ENCODE measurements at regions not wholly inside any gene's neighbourhood (a gene's known extent, or its start where the extent isn't known, plus 50 kb on each side); places are given as distances from the start of the nearest gene placed in this dataset.

DNA sequence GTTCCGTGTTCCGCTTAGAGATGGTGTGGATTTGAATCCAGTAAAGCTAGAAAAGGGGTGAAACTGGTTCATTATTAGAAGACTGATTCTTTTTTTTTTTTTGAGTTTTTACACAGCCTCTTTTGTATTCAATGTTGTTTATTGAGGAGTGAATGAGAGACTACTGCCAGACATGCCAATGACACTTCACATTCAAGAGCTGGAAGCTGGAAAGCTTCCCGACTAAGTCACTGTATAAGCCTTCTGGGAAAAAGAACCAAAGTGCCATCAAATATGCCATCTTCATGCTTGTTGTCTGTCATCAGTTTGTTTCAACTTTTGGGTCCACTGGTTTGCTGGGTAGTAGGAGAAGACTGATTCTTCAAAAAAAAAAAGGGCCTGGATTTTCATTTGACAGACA lies 164.8 kb downstream of the ATP23 start:
- TF ChIP-seq CTCF (IDR thresholded peaks at IDR 0.05; ENCODE audit: insufficient read depth, low read length) (no peak), SPI1 (IDR thresholded peaks at IDR 0.05; ENCODE audit: borderline replicate concordance, low read depth) (no peak)
- TF ChIP-seq, protein P1, sequence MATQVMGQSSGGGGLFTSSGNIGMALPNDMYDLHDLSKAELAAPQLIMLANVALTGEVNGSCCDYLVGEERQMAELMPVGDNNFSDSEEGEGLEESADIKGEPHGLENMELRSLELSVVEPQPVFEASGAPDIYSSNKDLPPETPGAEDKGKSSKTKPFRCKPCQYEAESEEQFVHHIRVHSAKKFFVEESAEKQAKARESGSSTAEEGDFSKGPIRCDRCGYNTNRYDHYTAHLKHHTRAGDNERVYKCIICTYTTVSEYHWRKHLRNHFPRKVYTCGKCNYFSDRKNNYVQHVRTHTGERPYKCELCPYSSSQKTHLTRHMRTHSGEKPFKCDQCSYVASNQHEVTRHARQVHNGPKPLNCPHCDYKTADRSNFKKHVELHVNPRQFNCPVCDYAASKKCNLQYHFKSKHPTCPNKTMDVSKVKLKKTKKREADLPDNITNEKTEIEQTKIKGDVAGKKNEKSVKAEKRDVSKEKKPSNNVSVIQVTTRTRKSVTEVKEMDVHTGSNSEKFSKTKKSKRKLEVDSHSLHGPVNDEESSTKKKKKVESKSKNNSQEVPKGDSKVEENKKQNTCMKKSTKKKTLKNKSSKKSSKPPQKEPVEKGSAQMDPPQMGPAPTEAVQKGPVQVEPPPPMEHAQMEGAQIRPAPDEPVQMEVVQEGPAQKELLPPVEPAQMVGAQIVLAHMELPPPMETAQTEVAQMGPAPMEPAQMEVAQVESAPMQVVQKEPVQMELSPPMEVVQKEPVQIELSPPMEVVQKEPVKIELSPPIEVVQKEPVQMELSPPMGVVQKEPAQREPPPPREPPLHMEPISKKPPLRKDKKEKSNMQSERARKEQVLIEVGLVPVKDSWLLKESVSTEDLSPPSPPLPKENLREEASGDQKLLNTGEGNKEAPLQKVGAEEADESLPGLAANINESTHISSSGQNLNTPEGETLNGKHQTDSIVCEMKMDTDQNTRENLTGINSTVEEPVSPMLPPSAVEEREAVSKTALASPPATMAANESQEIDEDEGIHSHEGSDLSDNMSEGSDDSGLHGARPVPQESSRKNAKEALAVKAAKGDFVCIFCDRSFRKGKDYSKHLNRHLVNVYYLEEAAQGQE (IDR thresholded peaks at IDR 0.05; ENCODE audit: insufficient replicate concordance, low read depth), result no peak

Measured in HL-60 (cell line).